Upper lobe of left lung (tissue), 4 donors: ENCODE measurements at regions not wholly inside any gene's neighbourhood (a gene's known extent, or its start where the extent isn't known, plus 50 kb on each side); places are given as distances from the start of the nearest gene placed in this dataset.

Experiments
- EP300 ChIP-seq, 4 donors: sonication (generic); formaldehyde crosslinking; IDR thresholded peaks; one replicate each; pipeline ENCODE4 v1.5.1; 2017; ENCODE audit warnings: antibody characterized with exemption in 4 of 4, control low read depth in 2 of 4
- POLR2A ChIP-seq, 4 donors: fragments of 450-650 bp; IDR thresholded peaks; one replicate each; pipeline ENCODE4 v1.5.1; 2016 to 2017; ENCODE audit warnings: antibody characterized with exemption in 4 of 4, mild to moderate bottlenecking in 2 of 4
- POLR2AphosphoS5 ChIP-seq, 2 donors: sonication (generic); formaldehyde crosslinking; IDR thresholded peaks; one replicate each; pipeline ENCODE4 v1.5.1; 2017; ENCODE audit warnings: antibody characterized with exemption in 2 of 2
- TF ChIP-seq, protein P1 (sequence below), 6 experiments: fragments of 450-650 bp in 4 of 6; fragments of 200-600 bp in 2 of 6; sonication (generic) in 2 of 6; IDR thresholded peaks; one replicate each; pipeline ENCODE4 v1.5.1; 2016 to 2019; ENCODE audit warnings: antibody characterized with exemption in 6 of 6

DNA sequence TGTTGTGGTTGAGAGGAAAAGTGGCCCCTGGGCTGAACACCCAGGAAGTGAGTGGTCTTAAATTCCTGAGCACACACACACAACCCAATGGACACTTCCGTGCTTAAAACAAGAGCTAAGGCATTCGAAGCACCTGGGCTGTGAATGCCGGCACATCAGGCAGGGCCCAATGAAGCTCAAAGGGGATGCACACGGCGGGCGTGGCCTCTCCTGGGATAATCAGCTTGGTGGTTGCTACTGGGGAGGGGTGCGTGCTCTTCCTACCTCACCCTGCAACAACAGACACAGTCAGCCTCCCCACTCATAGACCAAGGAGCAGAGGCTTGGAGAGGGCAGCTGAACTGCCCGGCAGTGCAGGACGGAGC lies 115.0 kb upstream of the TCERG1L start:
- no peak for TF ChIP-seq POLR2A (IDR thresholded peaks at IDR 0.05)
- TF ChIP-seq, protein P1, sequence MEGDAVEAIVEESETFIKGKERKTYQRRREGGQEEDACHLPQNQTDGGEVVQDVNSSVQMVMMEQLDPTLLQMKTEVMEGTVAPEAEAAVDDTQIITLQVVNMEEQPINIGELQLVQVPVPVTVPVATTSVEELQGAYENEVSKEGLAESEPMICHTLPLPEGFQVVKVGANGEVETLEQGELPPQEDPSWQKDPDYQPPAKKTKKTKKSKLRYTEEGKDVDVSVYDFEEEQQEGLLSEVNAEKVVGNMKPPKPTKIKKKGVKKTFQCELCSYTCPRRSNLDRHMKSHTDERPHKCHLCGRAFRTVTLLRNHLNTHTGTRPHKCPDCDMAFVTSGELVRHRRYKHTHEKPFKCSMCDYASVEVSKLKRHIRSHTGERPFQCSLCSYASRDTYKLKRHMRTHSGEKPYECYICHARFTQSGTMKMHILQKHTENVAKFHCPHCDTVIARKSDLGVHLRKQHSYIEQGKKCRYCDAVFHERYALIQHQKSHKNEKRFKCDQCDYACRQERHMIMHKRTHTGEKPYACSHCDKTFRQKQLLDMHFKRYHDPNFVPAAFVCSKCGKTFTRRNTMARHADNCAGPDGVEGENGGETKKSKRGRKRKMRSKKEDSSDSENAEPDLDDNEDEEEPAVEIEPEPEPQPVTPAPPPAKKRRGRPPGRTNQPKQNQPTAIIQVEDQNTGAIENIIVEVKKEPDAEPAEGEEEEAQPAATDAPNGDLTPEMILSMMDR (IDR thresholded peaks at IDR 0.05) = no peak
- no peak for TF ChIP-seq POLR2AphosphoS5 (IDR thresholded peaks at IDR 0.05)
- no peak for TF ChIP-seq EP300 (IDR thresholded peaks at IDR 0.05)
